ENCODE measurements at regions not wholly inside any gene's neighbourhood (a gene's known extent, or its start where the extent isn't known, plus 50 kb on each side); places are given as distances from the start of the nearest gene placed in this dataset.

DNA sequence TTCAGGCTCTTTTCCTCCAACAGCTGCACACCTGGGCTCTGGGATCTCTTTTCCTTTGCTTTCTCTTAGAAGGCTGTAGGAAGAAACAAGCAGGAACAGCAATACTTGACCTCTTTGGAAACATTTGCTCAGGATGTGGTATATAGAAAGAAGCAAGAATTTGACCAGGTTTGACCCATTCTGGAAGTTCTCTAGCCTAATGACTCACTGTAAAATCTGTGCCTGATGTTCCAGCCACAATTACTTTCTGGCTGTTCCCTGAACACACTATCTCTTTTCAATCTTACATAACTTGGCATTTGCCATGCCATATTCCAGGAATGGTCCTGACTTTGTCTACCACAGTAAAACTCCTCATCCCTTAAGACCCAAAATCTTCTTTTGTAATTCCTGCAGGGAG, 419.9 kb upstream of the DAB1 start:
- DNase-seq (ENCODE audit: insufficient read length, low spot score) (no peak), FAIRE-seq (no peak)
- TF ChIP-seq, protein P1, sequence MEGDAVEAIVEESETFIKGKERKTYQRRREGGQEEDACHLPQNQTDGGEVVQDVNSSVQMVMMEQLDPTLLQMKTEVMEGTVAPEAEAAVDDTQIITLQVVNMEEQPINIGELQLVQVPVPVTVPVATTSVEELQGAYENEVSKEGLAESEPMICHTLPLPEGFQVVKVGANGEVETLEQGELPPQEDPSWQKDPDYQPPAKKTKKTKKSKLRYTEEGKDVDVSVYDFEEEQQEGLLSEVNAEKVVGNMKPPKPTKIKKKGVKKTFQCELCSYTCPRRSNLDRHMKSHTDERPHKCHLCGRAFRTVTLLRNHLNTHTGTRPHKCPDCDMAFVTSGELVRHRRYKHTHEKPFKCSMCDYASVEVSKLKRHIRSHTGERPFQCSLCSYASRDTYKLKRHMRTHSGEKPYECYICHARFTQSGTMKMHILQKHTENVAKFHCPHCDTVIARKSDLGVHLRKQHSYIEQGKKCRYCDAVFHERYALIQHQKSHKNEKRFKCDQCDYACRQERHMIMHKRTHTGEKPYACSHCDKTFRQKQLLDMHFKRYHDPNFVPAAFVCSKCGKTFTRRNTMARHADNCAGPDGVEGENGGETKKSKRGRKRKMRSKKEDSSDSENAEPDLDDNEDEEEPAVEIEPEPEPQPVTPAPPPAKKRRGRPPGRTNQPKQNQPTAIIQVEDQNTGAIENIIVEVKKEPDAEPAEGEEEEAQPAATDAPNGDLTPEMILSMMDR (IDR thresholded peaks at IDR 0.05; ENCODE audit: insufficient read depth, missing control alignments), result no peak

DNA sequence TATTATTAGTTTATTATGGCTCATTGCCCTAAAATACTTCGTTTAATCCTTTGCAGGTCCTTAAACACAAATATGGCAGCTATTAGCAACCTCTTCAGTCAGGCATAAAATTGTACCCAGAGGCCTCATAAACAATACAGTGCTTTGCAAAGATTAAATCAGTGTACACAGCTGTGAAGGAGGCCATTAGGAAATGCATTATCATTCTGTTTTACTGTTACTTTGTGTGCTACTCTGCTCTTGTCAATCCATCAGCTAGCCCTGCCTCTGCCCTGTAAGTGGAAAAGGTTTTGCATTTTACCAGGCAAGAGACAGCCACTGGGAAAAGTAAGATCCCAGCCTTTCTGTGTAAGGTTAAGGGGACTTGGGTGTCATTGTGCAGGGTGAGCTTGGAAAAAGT, 415.7 kb upstream of the DAB1 start:
- DNase-seq (ENCODE audit: insufficient read length, low spot score) (no peak), FAIRE-seq (no peak)
- TF ChIP-seq, protein P1 (IDR thresholded peaks at IDR 0.05; ENCODE audit: insufficient read depth, missing control alignments), result no peak

DNA sequence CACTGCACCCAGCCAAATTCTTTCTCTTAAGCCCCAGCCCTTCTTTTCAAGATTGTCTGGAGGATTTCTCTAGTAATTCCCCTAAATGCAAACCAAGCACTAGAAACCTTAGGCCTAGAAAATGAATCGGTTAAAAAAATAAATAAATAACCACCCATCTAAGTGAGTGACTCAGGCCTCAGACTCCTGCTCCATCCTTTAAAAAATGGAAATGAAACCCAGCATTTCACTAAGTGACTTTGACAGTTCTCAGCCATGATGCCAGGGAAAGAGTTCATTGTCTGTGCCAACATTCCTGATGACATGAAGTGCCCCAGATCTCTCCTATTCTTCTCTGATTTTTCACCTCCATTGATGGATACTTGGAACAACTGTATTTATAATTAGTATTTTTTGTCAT, 415.2 kb upstream of the DAB1 start:
- TF ChIP-seq, protein P1 (IDR thresholded peaks at IDR 0.05; ENCODE audit: insufficient read depth, missing control alignments), result no peak
- no peak for FAIRE-seq

DNA sequence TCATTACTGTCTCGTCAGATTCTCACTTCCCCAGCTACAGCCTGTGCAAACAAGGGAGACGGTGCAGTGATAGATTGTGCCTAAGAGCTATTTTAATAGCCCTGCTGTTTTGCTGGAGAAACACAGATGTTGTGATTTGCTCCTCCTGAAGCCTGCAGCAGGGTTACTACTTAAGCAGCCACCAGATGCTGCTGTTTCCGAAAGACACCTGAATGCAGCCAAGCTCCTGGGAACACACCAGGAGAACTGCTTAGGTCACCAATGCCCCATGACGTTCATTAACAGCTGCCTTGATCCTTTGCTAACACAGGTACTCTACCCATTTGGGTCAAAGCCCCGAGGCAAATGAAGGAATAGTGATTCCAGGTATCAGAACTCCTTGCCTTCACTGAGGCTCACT, 411.8 kb upstream of the DAB1 start:
- TF ChIP-seq, protein P1 (IDR thresholded peaks at IDR 0.05; ENCODE audit: insufficient read depth, missing control alignments), result no peak
- FAIRE-seq, result no peak
- no peak for DNase-seq (ENCODE audit: insufficient read length, low spot score)

More for the DNA sequence above, 415.2 kb upstream of the DAB1 start:
- no peak for DNase-seq (ENCODE audit: insufficient read length, low spot score)

DNA sequence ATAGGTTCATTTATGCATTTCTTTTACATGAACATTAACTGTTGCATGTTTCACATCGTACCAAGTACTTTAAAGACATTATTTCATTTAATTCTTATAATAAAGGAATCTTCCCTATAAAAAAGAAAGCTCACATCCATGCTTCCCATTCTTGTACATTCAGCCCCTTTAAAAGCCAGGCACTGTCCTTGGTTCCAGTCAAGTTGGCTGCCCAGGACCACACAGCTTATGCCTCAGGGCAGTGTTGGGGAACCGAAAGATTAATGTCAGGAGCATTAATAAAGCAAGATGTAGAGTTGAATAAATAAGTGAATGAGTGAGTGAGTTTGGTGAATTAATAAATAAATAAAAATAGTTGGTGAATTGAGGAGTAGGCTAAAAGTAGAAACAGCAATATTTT, 409.4 kb upstream of the DAB1 start:
- DNase-seq (ENCODE audit: insufficient read length, low spot score) (no peak), FAIRE-seq (no peak)
- TF ChIP-seq, protein P1 (IDR thresholded peaks at IDR 0.05; ENCODE audit: insufficient read depth, missing control alignments), result no peak

DNA sequence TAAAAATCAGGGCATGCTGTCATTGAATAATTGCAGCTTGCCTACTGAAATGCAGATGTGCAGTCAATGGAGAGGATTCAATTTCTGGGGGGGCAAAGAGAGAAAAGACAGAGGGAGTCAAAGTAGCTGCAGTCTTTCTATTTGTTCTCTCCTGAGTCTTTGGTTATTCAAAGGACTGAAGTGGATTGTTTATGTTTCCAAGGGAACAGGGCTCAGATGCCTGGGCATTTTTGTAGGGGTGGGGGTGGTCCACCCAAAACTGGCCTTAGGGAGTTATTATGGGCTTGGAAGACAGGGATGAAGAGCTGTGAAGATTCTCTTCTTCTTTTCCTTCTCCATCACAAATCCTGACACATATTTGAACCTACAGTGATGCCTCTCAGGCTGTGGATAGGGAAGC, 408.8 kb upstream of the DAB1 start:
- no peak for DNase-seq (ENCODE audit: insufficient read length, low spot score)
- TF ChIP-seq, protein P1 (IDR thresholded peaks at IDR 0.05; ENCODE audit: insufficient read depth, missing control alignments), result no peak
- FAIRE-seq, result no peak

DNA sequence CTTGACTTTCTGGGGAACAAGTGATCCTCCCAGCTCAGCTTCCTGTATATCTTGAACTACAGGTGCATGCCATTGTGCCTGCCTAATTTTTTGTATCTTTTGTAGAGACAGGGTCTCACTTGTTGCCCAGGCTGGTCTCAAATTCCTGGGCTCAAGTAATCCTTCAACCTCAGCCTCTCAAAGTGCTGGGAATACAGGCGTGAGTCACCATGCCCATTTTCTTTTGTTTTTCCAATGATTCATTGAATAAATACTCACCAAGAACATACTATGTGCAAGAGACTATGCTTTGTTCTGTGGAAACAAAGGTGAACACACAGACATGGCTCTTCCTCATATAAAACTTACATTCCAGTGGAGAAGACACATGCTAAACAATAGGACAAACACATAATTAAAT, 407.8 kb upstream of the DAB1 start:
- FAIRE-seq, result no peak

More for the DNA sequence above, 407.8 kb upstream of the DAB1 start:
- TF ChIP-seq, protein P1 (IDR thresholded peaks at IDR 0.05; ENCODE audit: insufficient read depth, missing control alignments), result no peak
- DNase-seq (ENCODE audit: insufficient read length, low spot score), result no peak

All from D721Med (cell line).